ENCODE measurements at regions not wholly inside any gene's neighbourhood (a gene's known extent, or its start where the extent isn't known, plus 50 kb on each side); places are given as distances from the start of the nearest gene placed in this dataset.

GRCh38 chr2:118339386-118339785 lies 251.1 kb downstream of the INSIG2 start:
- H2AFZ ChIP-seq: no peak overlapping the region
- no peaks in the 10 kb centered on the region for H3K9me2 ChIP-seq (replicated peaks; ENCODE audit: insufficient read depth)
- TF ChIP-seq CTCF (IDR thresholded peaks at IDR 0.05; ENCODE audit: poor library complexity): no peak
- no peak for TF ChIP-seq EZH2 (IDR thresholded peaks at IDR 0.05; ENCODE audit: borderline replicate concordance)
- no peak for TF ChIP-seq EZH2phosphoT487 (IDR thresholded peaks at IDR 0.05; ENCODE audit: low read depth, severe bottlenecking, unreplicated experiment)
- H3K27ac ChIP-seq: no peak overlapping the region
- H3K79me2 ChIP-seq: no peaks in the 10 kb centered on the region
- no peak overlapping the region for H3K4me2 ChIP-seq
- H3K4me1 ChIP-seq (ENCODE audit: insufficient read depth): no peaks in the 10 kb centered on the region
- no peaks in the 10 kb centered on the region for H3K27me3 ChIP-seq
- 100% methylated on average over 1 of the region's 1 CpG for WGBS (ENCODE audit: low lambda C conversion rate, missing lambda C conversion rate)
- H3K9me3 ChIP-seq (ENCODE audit: low read depth): no peaks in the 10 kb centered on the region
- no peaks in the 10 kb centered on the region for H3K36me3 ChIP-seq (replicated peaks; ENCODE audit: insufficient read depth, low read depth)
- DNase-seq (ENCODE audit: low spot score): no peak
- no peaks in the 10 kb centered on the region for H4K20me1 ChIP-seq (ENCODE audit: insufficient read depth, poor library complexity, severe bottlenecking)
- H3K4me3 ChIP-seq: no peak overlapping the region

- Histone ChIP-seq H3K27me3 (peaks cover 6% of the 10 kb centered on the region), H3K9me3 (ENCODE audit: low read depth) (no peaks in the 10 kb centered on the region), H3K36me3 (replicated peaks; ENCODE audit: insufficient read depth, low read depth) (no peaks in the 10 kb centered on the region), H3K4me2 (no peak overlapping the region), H4K20me1 (ENCODE audit: insufficient read depth, poor library complexity, severe bottlenecking) (no peaks in the 10 kb centered on the region), H3K4me3 (no peak overlapping the region), H3K9me2 (replicated peaks; ENCODE audit: insufficient read depth) (no peaks in the 10 kb centered on the region), H3K79me2 (no peaks in the 10 kb centered on the region), H2AFZ (no peak overlapping the region), H3K4me1 (ENCODE audit: insufficient read depth) (no peaks in the 10 kb centered on the region), H3K27ac (no peak overlapping the region)
- no peak for DNase-seq (ENCODE audit: low spot score)
- TF ChIP-seq EZH2 (IDR thresholded peaks at IDR 0.05; ENCODE audit: borderline replicate concordance) (no peak), CTCF (IDR thresholded peaks at IDR 0.05; ENCODE audit: poor library complexity) (no peak), EZH2phosphoT487 (IDR thresholded peaks at IDR 0.05; ENCODE audit: low read depth, severe bottlenecking, unreplicated experiment) (no peak)
Measured at GRCh38 chr2:118333664-118334063, 245.4 kb downstream of the INSIG2 start.

GRCh38 chr2:118325321-118325955 lies 237.2 kb downstream of the INSIG2 start:
- no peaks in the 10 kb centered on the region for H3K27me3 ChIP-seq
- peak overlapping the region; percentile 21 for H3K27ac ChIP-seq
- TF ChIP-seq EZH2 (IDR thresholded peaks at IDR 0.05; ENCODE audit: borderline replicate concordance): no peak
- TF ChIP-seq EZH2phosphoT487 (IDR thresholded peaks at IDR 0.05; ENCODE audit: low read depth, severe bottlenecking, unreplicated experiment): no peak
- TF ChIP-seq CTCF (IDR thresholded peaks at IDR 0.05; ENCODE audit: poor library complexity): no peak
- H3K4me2 ChIP-seq: no peak overlapping the region
- H4K20me1 ChIP-seq (ENCODE audit: insufficient read depth, poor library complexity, severe bottlenecking): no peaks in the 10 kb centered on the region
- 61% methylated on average over 6 of the region's 6 CpGs for WGBS (ENCODE audit: low lambda C conversion rate, missing lambda C conversion rate)
- no peaks in the 10 kb centered on the region for H3K36me3 ChIP-seq (replicated peaks; ENCODE audit: insufficient read depth, low read depth)
- H3K79me2 ChIP-seq: no peaks in the 10 kb centered on the region
- DNase-seq (ENCODE audit: low spot score): no peak
- peaks cover 11% of the 10 kb centered on the region for H3K4me1 ChIP-seq (ENCODE audit: insufficient read depth)
- no peak overlapping the region for H2AFZ ChIP-seq
- no peaks in the 10 kb centered on the region for H3K9me2 ChIP-seq (replicated peaks; ENCODE audit: insufficient read depth)
- no peak overlapping the region for H3K4me3 ChIP-seq
- H3K9me3 ChIP-seq (ENCODE audit: low read depth): no peaks in the 10 kb centered on the region

Measured in hepatocyte (in vitro differentiated cells).